Fibroblast of skin of right quadriceps (primary cell): ENCODE measurements at regions not wholly inside any gene's neighbourhood (a gene's known extent, or its start where the extent isn't known, plus 50 kb on each side); places are given as distances from the start of the nearest gene placed in this dataset.

Source experiments
- DNase-seq: peaks from one replicate; pipeline ENCODE4 v3.0.0-alpha.2; 2013

- no peak for DNase-seq
Observed at GRCh38 chr3:65109966-65110500, 422.2 kb upstream of the ADAMTS9 start.

- DNase-seq: peak; percentile 13
Observed at GRCh38 chr3:65107174-65107573, 419.4 kb upstream of the ADAMTS9 start.

GRCh38 chr3:65101450-65101849 is 413.6 kb upstream of the ADAMTS9 start:
- DNase-seq: no peak

- no peak for DNase-seq
Observed at GRCh38 chr3:65098400-65098799, 410.6 kb upstream of the ADAMTS9 start.

- no peak for DNase-seq
Observed at GRCh38 chr3:65096110-65096745, 408.4 kb upstream of the ADAMTS9 start.

GRCh38 chr3:65094723-65095122 is 406.9 kb upstream of the ADAMTS9 start:
- DNase-seq: no peak

GRCh38 chr3:65093641-65094040 is 405.8 kb upstream of the ADAMTS9 start:
- no peak for DNase-seq

GRCh38 chr3:65091565-65091964 is 403.8 kb upstream of the ADAMTS9 start:
- DNase-seq: no peak

- DNase-seq: peak; percentile 33
Observed at GRCh38 chr3:65083240-65083639, 395.4 kb upstream of the ADAMTS9 start.

- no peak for DNase-seq
Observed at GRCh38 chr3:65081536-65081935, 393.7 kb upstream of the ADAMTS9 start.

GRCh38 chr3:65080432-65080831 is 392.6 kb upstream of the ADAMTS9 start:
- no peak for DNase-seq

GRCh38 chr3:65079560-65079959 is 391.8 kb upstream of the ADAMTS9 start:
- no peak for DNase-seq

GRCh38 chr3:65078748-65079147 is 390.9 kb upstream of the ADAMTS9 start:
- DNase-seq: no peak

- no peak for DNase-seq
Observed at GRCh38 chr3:65077124-65077523, 389.3 kb upstream of the ADAMTS9 start.

GRCh38 chr3:65070968-65071367 is 383.2 kb upstream of the ADAMTS9 start:
- no peak for DNase-seq

GRCh38 chr3:65060904-65061303 is 373.1 kb upstream of the ADAMTS9 start:
- no peak for DNase-seq

GRCh38 chr3:65052101-65052500 is 364.3 kb upstream of the ADAMTS9 start:
- peak; percentile 32 for DNase-seq

GRCh38 chr3:65048151-65048550 is 360.4 kb upstream of the ADAMTS9 start:
- DNase-seq: peak; percentile 44

GRCh38 chr3:65045138-65045537 is 357.3 kb upstream of the ADAMTS9 start:
- no peak for DNase-seq

- DNase-seq: no peak
Observed at GRCh38 chr3:65044401-65044800, 356.6 kb upstream of the ADAMTS9 start.

- no peak for DNase-seq
Observed at GRCh38 chr3:65042675-65043074, 354.9 kb upstream of the ADAMTS9 start.

- DNase-seq: peak; percentile 63
Observed at GRCh38 chr3:65039754-65040210, 352.0 kb upstream of the ADAMTS9 start.

GRCh38 chr3:65037861-65038260 is 350.1 kb upstream of the ADAMTS9 start:
- peak; percentile 27 for DNase-seq

GRCh38 chr3:65035246-65035645 is 347.4 kb upstream of the ADAMTS9 start:
- no peak for DNase-seq

GRCh38 chr3:65033576-65033975 is 345.8 kb upstream of the ADAMTS9 start:
- peak; percentile 60 for DNase-seq
